Amniotic stem cell (primary cell): ENCODE measurements at regions not wholly inside any gene's neighbourhood (a gene's known extent, or its start where the extent isn't known, plus 50 kb on each side); places are given as distances from the start of the nearest gene placed in this dataset.
"Not testable (repeated sequence)": the region's sequence is repeated elsewhere in the genome, so short reads cannot be mapped to it uniquely, and the experiment has no call there.

ENCODE experiments used
- DNase-seq: peaks from one replicate; lab custom pipeline; 2025; lab: John Stamatoyannopoulos, UW

- peak; percentile 86 for DNase-seq
These were observed 85.2 kb upstream of the NDUFV2 start for GRCh38 chr18:9017167-9017904.

GRCh38 chr18:9017905-9018227, 84.6 kb upstream of the NDUFV2 start:
- DNase-seq, result no peak

DNA sequence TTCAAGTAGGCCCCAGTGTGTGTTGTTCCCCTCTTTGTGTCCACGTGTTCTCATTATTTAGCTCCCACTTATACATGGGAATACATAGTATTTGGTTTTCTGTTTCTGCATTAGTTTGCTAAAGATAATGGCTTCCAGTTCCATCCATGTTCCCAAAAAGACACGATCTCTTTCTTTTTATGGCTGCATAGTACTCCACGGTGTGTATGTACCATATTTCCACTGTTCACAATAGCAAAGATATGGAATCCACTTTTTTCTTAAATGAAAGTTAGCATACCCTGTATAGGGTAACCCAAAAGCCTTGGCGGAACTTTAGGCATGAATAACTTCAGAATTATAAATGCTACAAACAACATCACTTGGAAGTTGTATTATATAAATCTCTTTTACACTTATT, 83.4 kb upstream of the NDUFV2 start:
- no peak for DNase-seq

GRCh38 chr18:9020221-9020620, 82.3 kb upstream of the NDUFV2 start:
- DNase-seq, result no peak

DNA sequence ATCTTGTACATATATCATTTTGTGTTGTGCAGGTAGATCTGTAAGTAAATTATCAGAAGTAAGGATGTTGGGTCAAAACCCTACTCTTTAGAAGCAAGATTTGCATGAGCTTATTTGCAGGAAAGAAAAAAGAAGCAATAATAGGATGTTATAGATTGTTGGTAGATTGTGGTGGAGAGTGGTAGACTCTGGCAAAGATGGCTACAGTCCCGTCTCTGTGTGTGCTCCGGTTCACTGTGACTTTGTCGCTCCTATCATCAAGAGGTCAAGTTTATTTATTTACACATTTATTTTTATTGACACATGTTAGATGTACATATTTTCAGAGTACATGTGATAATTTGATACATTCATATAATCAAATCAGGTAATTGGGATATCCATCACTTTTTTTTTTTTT, 81.0 kb upstream of the NDUFV2 start:
- DNase-seq, result no peak

DNA sequence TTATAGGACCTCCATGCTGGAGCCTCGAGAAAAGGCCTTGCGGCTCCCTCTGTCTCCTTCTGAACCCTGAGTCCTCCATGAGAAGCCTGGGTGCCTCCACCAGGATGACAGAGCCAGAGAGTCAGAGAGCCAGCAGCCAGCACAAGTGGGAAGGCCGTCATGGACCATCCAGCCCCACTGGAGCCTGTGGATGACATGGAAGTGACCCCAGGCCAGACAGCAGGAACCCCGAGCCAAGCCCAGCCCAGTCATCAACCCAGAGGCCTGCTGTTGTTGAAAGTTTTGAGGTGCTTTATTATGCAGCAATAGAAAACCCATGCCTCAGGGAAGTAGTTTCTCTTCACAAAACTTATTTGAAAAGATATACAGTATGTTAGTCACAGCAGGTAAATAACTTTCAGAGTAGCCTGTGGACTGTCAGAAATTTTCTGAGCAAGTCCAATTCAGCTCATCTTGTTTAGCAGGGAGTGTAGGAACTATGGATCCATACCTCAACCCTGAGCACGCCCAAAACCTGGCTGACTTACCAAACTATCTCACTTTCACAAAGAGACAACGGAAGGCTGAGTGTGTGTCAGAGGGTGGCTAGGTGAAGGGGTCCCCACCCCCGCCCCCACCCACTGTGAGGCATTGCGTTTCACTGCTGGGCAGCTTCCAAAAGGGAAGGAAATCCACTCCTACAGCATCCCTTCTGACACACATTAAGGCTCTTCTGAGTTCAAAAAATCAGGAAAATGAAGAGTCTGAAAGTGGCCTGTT, 79.9 kb upstream of the NDUFV2 start:
- DNase-seq, result no peak

GRCh38 chr18:9024031-9024646, 78.4 kb upstream of the NDUFV2 start:
- DNase-seq, result not testable (repeated sequence)

DNA sequence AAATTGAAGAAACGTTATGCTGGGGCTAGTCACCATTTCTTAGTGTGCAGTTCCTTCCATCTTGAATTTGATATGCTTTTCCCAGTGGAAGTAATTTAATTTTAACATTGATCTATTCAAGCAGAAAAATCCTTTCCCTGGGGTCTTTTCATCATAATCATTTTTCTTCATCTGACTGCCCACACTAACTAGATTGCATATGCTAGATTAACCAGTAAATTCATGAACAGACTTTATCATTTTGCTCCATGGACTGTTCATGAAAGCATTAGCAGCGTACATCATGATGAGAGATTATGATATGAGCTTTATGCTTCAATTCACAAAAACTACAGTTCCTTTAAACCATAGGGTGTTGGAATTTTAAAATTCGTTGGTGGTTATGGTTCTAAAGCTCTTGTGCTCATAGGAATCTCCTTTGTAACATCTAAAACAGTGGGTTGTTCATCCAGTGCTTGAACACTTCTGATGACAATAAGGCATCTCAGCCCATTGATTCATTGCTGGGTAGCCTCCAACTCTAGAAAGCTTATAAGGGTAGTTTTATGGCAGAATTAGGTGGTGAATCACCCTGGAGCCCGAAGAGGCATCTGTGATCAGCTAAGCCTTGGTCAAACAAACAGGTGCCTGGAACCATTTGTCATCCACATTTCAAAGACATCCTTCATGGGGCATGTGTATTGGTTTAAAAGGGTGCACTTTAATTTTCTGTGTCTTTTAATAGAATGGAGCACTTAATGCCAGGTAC, 77.2 kb upstream of the NDUFV2 start:
- no peak for DNase-seq

GRCh38 chr18:9029131-9029530, 73.4 kb upstream of the NDUFV2 start:
- DNase-seq, result no peak

- DNase-seq, result no peak
These were observed 70.0 kb upstream of the NDUFV2 start for GRCh38 chr18:9032519-9032918.

DNA sequence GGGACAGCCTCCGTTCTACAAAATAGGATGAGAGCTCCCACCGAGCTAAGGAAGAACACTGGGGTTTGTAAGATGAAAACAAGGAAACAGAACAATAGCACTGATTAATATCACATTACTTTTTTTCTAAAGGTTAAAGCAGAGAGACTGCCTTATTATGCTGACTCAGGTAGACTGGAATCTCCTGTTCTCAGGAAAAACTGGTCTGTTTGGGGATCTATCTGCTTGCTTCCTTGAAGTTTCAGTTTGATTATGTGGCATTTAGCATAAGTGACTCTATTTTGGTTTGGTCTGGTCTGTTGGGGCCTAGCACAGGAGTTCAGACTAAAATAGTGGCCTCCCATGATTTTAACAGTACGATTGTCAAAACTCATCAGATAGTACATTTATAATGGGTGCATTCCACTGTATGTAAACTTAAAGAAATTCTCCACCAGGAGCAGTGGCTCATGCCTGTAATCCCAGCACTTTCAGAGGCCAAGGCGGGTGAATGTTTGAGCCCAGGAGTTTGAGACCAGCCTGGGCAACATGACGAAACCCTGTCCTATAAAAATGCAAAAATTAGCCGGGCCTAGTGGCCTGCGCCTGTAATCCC, 64.1 kb upstream of the NDUFV2 start:
- DNase-seq, result no peak

DNA sequence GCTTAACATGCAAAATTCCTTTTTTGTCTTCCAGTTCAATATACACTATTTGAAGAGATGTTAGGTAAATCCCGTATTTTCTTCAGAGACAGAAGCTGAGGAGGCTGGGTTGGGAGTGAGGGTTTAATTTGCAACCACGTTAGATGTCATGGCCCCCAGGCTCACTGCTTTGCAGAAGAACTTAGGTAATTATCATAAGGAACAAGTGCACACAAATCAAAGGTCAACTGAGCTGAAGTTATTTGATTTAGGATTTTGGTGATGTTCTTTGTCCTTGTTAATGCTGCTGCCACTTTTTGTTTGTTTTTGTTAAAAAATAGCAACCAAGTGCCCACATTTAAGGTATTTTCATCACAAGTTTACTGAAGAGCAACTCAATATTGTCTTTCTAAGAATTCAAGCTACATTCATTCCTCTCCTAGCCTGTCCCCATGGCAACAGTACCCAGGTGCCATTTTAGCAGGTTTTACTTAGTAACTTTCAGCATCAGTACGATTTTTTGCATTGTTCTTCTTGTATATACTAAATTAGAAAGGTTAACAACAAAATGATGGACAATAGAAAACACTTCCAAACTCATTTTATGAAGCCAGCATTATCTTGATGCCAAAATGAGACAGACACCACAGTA, 62.9 kb upstream of the NDUFV2 start:
- DNase-seq, result no peak

DNA sequence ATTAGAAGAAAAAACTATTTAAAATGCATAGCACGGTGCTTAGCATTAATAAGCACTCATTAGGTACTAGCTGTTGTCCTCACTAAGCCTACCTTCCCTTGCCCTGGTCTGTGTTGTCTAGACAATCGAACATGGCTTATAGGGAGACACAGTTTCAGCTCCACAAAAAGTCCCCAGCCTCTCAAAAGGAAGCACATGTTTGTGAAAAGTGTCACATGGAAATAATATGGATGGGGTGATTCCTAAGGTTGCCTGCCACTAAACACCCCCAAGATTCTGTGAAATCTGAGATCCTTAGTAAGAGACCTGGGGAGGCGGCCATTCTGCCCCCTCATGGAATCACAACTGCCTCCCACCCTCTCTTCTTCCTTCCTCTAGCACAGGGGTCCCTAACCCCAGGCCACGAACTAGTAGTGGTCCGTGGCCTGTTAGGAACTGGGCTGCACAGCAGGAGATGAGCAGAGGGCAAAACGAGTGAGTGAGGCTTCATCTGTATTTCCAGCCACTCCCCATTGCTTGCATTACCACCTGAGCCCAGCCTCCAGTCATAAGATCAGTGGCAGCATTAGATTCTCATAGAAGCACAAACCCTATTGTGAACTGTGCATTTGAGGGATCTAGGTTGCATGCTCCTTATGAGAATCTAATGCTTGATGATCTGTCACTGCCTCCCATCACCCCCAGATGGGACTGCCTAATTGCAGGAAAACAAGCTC, 59.6 kb upstream of the NDUFV2 start:
- DNase-seq, result no peak

GRCh38 chr18:9043581-9043980, 58.9 kb upstream of the NDUFV2 start:
- no peak for DNase-seq

DNA sequence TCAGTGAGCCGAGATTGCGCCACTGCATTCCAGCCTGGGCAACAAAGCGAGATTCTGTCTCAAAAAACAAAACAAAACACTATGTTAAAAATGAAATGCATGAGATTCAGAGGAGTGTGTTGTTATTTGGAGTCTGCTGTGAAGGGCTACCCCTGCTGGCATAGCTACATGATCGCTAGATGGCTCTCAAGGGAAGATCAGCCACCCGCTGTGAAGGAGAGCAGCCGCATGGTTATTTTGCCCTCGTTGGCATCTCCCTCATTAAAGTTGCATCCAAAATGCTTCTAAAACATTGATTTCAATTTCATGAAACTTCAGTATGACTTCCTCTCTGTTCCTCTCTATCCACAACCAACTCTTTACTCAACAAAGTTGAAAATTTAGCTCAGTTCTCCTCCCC, 54.8 kb upstream of the NDUFV2 start:
- DNase-seq, result no peak

GRCh38 chr18:9048236-9048635, 54.3 kb upstream of the NDUFV2 start:
- DNase-seq, result no peak

GRCh38 chr18:9048808-9049494, 53.5 kb upstream of the NDUFV2 start:
- DNase-seq, result no peak

GRCh38 chr18:9049495-9049809, 53.0 kb upstream of the NDUFV2 start:
- DNase-seq, result no peak

- not testable (repeated sequence) for DNase-seq
These were observed 51.7 kb upstream of the NDUFV2 start for GRCh38 chr18:9050628-9051284.
